OCI-LY3 (cell line): ENCODE measurements at regions not wholly inside any gene's neighbourhood (a gene's known extent, or its start where the extent isn't known, plus 50 kb on each side); places are given as distances from the start of the nearest gene placed in this dataset.

Source experiments
- CTCF ChIP-seq: fragments of 200-600, 300-600 bp; sonication (generic); IDR thresholded peaks from 2 replicates; pipeline ENCODE4 v1.5.1; 2014; ENCODE audit warnings: antibody characterized with exemption, low read length, low read depth
- EZH2phosphoT487 ChIP-seq: fragments of 200-600 bp; shearing (Covaris generic); IDR thresholded peaks from 2 replicates; pipeline ENCODE4 v1.6.1; 2018; ENCODE audit warnings: antibody characterized with exemption, mixed run types, low read depth

GRCh38 chr5:155884041-155884440 lies 442.9 kb upstream of the SGCD start:
- TF ChIP-seq CTCF (no peak), EZH2phosphoT487 (no peak)
